Liver (tissue), 8 donors: ENCODE measurements at regions not wholly inside any gene's neighbourhood (a gene's known extent, or its start where the extent isn't known, plus 50 kb on each side); places are given as distances from the start of the nearest gene placed in this dataset.

Experiments
- DNase-seq: peaks from one replicate; pipeline ENCODE4 v3.0.0-alpha.2; 2017; ENCODE audit warnings: low spot score
- H3K27ac ChIP-seq, 2 donors: one replicate each; pipeline ENCODE4 v1.7.0; 2013; ENCODE audit warnings: inconsistent platforms in 2 of 2, low read length in 2 of 2, control low read depth in 1 of 2, low read depth in 1 of 2, mild to moderate bottlenecking in 1 of 2
- H3K27me3 ChIP-seq, 4 donors: one replicate each; pipeline versions ENCODE4 v1.6.1 to v1.7.0; 2013; ENCODE audit warnings: low read length in 3 of 4, inconsistent platforms in 1 of 4, mild to moderate bottlenecking in 1 of 4, moderate library complexity in 1 of 4; ENCODE audit not compliant: control insufficient read depth in 4 of 4, insufficient read depth in 4 of 4
- H3K36me3 ChIP-seq, 4 donors: one replicate each; pipeline versions ENCODE4 v1.6.1 to v1.7.0; 2013; ENCODE audit warnings: low read length in 3 of 4, mild to moderate bottlenecking in 3 of 4, low read depth in 1 of 4, moderate library complexity in 1 of 4; ENCODE audit not compliant: control insufficient read depth in 4 of 4, insufficient read depth in 3 of 4
- H3K4me1 ChIP-seq, 4 donors: one replicate each; pipeline versions ENCODE4 v1.6.1 to v1.7.0; 2013; ENCODE audit warnings: low read length in 3 of 4, mild to moderate bottlenecking in 3 of 4, moderate library complexity in 1 of 4; ENCODE audit not compliant: control insufficient read depth in 4 of 4, insufficient read depth in 4 of 4
- H3K4me3 ChIP-seq, 3 donors: one replicate each; pipeline versions ENCODE4 v1.6.1 to v1.7.0; 2013; ENCODE audit warnings: low read length in 3 of 3, control low read depth in 1 of 3, low read depth in 1 of 3, mild to moderate bottlenecking in 1 of 3
- H3K9ac ChIP-seq, 2 donors: one replicate each; pipeline ENCODE4 v1.7.0; 2013; ENCODE audit warnings: low read length in 2 of 2, mild to moderate bottlenecking in 2 of 2, moderate library complexity in 2 of 2, control low read depth in 1 of 2, low read depth in 1 of 2
- H3K9me3 ChIP-seq, 4 donors: one replicate each; pipeline versions ENCODE4 v1.6.1 to v1.7.0; 2013; ENCODE audit warnings: low read length in 3 of 4; ENCODE audit not compliant: control insufficient read depth in 4 of 4
- ATF3 ChIP-seq: IDR thresholded peaks from 2 replicates; pipeline ENCODE4 v1.6.1; 2016; ENCODE audit warnings: antibody characterized with exemption
- EGR1 ChIP-seq, 2 donors: IDR thresholded peaks; 2 replicates each; pipeline ENCODE4 v1.6.1; 2016 to 2018; ENCODE audit warnings: antibody characterized with exemption in 2 of 2, low read depth in 2 of 2
- FOXA1 ChIP-seq: IDR thresholded peaks from 2 replicates; pipeline ENCODE4 v1.6.1; 2016; ENCODE audit warnings: antibody characterized with exemption
- FOXA2 ChIP-seq: IDR thresholded peaks from 2 replicates; pipeline ENCODE4 v1.6.1; 2016; ENCODE audit warnings: antibody characterized with exemption
- GABPA ChIP-seq, 2 donors: IDR thresholded peaks in 1 of 2; conservative IDR thresholded peaks in 1 of 2; 2 replicates each; pipeline ENCODE4 v1.6.1; 2016; ENCODE audit warnings: antibody characterized with exemption in 2 of 2, mild to moderate bottlenecking in 1 of 2, moderate library complexity in 1 of 2
- HNF4G ChIP-seq: IDR thresholded peaks from 2 replicates; pipeline ENCODE4 v1.6.1; 2016; ENCODE audit warnings: antibody characterized with exemption
- MAX ChIP-seq: IDR thresholded peaks from 2 replicates; pipeline ENCODE4 v1.6.1; 2016; ENCODE audit warnings: antibody characterized with exemption
- NR2F2 ChIP-seq: IDR thresholded peaks from 2 replicates; pipeline ENCODE4 v1.6.1; 2016; ENCODE audit warnings: antibody characterized with exemption
- RAD21 ChIP-seq, 2 donors: IDR thresholded peaks; 2 replicates each; pipeline ENCODE4 v1.6.1; 2016; ENCODE audit warnings: antibody characterized with exemption in 2 of 2, mild to moderate bottlenecking in 2 of 2
- REST ChIP-seq: IDR thresholded peaks from 2 replicates; pipeline ENCODE4 v1.6.1; 2016; ENCODE audit warnings: antibody characterized with exemption, mild to moderate bottlenecking
- RXRA ChIP-seq, 2 donors: IDR thresholded peaks; 2 replicates each; pipeline ENCODE4 v1.6.1; 2017 to 2018; ENCODE audit warnings: antibody characterized with exemption in 2 of 2, mild to moderate bottlenecking in 1 of 2
- SP1 ChIP-seq: IDR thresholded peaks from 2 replicates; pipeline ENCODE4 v1.6.1; 2018; ENCODE audit warnings: antibody characterized with exemption, mild to moderate bottlenecking
- TAF1 ChIP-seq: conservative IDR thresholded peaks from 2 replicates; pipeline ENCODE4 v1.6.1; 2016; ENCODE audit warnings: antibody characterized with exemption, mild to moderate bottlenecking
- YY1 ChIP-seq: IDR thresholded peaks from 2 replicates; pipeline ENCODE4 v1.6.1; 2016; ENCODE audit warnings: antibody characterized with exemption, mild to moderate bottlenecking
- ZBTB33 ChIP-seq: IDR thresholded peaks from 2 replicates; pipeline ENCODE4 v1.6.1; 2016; ENCODE audit warnings: antibody characterized with exemption
- WGBS: extraction: QIAGEN DNeasy Blood & Tissue Kit; methylation state at CpG from one replicate; pipeline ENCODE4 v1.1.7; 2013; 5-methylcytosine and 5-hydroxymethylcytosine counted together
- TF ChIP-seq, protein P1 (sequence below): fragments of 150-350 bp; IDR thresholded peaks from 2 replicates; pipeline ENCODE4 v1.5.1; 2017; ENCODE audit warnings: improper control_type of control experiment, low read depth, low read length; ENCODE audit not compliant: missing input control
- donor health status: healthy.
- donor health status: healthy.
- donor health status: healthy.
- donor health status: healthy.
- donor health status: healthy.

GRCh38 chr6:140108167-140108566 is 733.7 kb upstream of the CITED2 start (continued):
- no peak for TF ChIP-seq REST
- no peak for TF ChIP-seq GABPA (IDR thresholded peaks at IDR 0.05 in 1 of 2, conservative IDR thresholded peaks at IDR 0.05 in 1 of 2)
- TF ChIP-seq RXRA (IDR thresholded peaks at IDR 0.05) = no peak
- no peak for TF ChIP-seq NR2F2

- TF ChIP-seq, protein P1, sequence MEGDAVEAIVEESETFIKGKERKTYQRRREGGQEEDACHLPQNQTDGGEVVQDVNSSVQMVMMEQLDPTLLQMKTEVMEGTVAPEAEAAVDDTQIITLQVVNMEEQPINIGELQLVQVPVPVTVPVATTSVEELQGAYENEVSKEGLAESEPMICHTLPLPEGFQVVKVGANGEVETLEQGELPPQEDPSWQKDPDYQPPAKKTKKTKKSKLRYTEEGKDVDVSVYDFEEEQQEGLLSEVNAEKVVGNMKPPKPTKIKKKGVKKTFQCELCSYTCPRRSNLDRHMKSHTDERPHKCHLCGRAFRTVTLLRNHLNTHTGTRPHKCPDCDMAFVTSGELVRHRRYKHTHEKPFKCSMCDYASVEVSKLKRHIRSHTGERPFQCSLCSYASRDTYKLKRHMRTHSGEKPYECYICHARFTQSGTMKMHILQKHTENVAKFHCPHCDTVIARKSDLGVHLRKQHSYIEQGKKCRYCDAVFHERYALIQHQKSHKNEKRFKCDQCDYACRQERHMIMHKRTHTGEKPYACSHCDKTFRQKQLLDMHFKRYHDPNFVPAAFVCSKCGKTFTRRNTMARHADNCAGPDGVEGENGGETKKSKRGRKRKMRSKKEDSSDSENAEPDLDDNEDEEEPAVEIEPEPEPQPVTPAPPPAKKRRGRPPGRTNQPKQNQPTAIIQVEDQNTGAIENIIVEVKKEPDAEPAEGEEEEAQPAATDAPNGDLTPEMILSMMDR = no peak
- no peak for TF ChIP-seq ATF3
- TF ChIP-seq ZBTB33 = no peak
- no peak for TF ChIP-seq FOXA1
- no peak for TF ChIP-seq RAD21 (IDR thresholded peaks at IDR 0.05)
- no peak for TF ChIP-seq TAF1
- no peak for TF ChIP-seq FOXA2
- TF ChIP-seq NR2F2 = no peak
- H3K4me1 ChIP-seq = no peaks in the 10 kb centered on the region
- no peaks in the 10 kb centered on the region for H3K27me3 ChIP-seq
- H3K9me3 ChIP-seq = no peaks in the 10 kb centered on the region
- no peak overlapping the region for H3K27ac ChIP-seq
- H3K36me3 ChIP-seq = no peaks in the 10 kb centered on the region
- no peak overlapping the region for H3K9ac ChIP-seq
- H3K4me3 ChIP-seq = no peak overlapping the region
- no peak for DNase-seq
These were observed 732.8 kb upstream of the CITED2 start for GRCh38 chr6:140107216-140107615.

DNA sequence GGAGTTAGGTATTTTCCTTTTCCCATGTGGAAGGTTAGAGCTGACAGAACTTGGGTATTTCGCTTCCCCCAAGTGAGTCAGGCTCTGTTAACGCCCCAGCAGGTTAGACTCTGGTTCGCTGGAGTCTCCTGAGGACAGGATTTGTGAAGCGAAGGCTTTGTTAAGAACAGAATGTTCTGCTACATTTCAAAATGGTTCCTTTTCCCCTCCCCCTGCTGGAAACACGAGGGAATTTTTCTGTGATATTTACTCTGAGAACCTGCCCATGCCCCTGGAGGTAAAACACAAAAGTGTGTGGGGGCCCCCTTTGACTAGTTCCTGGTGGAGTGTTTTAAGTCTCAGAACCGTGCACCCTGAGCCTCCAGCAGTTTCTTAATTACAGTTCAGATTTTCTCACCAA is 731.4 kb upstream of the CITED2 start:
- H3K4me3 ChIP-seq = no peak overlapping the region
- 71% methylated on average over 6 of the region's 6 CpGs for WGBS
- no peaks in the 10 kb centered on the region for H3K9me3 ChIP-seq
- H3K36me3 ChIP-seq = no peaks in the 10 kb centered on the region
- no peaks in the 10 kb centered on the region for H3K27me3 ChIP-seq
- H3K9ac ChIP-seq = no peak overlapping the region
- H3K4me1 ChIP-seq = no peaks in the 10 kb centered on the region
- TF ChIP-seq MAX = no peak
- TF ChIP-seq GABPA (IDR thresholded peaks at IDR 0.05 in 1 of 2, conservative IDR thresholded peaks at IDR 0.05 in 1 of 2) = no peak
- peak; percentile 32 to 60 for TF ChIP-seq RAD21 (IDR thresholded peaks at IDR 0.05)
- TF ChIP-seq, protein P1 = peak; percentile 26
- peak; percentile 49 for TF ChIP-seq YY1
- peak in 1 of 2 donors; percentile 15 for TF ChIP-seq RXRA (IDR thresholded peaks at IDR 0.05)
- no peak for TF ChIP-seq SP1
- TF ChIP-seq ATF3 = no peak
- no peak for TF ChIP-seq HNF4G
- no peak for TF ChIP-seq EGR1 (IDR thresholded peaks at IDR 0.05; ENCODE audit: low read depth in 2 of 2)
- no peak for DNase-seq
- no peak overlapping the region for H3K27ac ChIP-seq
